M059J (cell line): ENCODE measurements at regions not wholly inside any gene's neighbourhood (a gene's known extent, or its start where the extent isn't known, plus 50 kb on each side); places are given as distances from the start of the nearest gene placed in this dataset.

Experiments
- DNase-seq: peaks from one replicate; pipeline ENCODE4 v3.0.0-alpha.2; 2012; ENCODE audit warnings: low read depth

- DNase-seq, result peak; percentile 28
These were observed 235.1 kb downstream of the CDCA7 start for GRCh38 chr2:173589604-173590275.

DNA sequence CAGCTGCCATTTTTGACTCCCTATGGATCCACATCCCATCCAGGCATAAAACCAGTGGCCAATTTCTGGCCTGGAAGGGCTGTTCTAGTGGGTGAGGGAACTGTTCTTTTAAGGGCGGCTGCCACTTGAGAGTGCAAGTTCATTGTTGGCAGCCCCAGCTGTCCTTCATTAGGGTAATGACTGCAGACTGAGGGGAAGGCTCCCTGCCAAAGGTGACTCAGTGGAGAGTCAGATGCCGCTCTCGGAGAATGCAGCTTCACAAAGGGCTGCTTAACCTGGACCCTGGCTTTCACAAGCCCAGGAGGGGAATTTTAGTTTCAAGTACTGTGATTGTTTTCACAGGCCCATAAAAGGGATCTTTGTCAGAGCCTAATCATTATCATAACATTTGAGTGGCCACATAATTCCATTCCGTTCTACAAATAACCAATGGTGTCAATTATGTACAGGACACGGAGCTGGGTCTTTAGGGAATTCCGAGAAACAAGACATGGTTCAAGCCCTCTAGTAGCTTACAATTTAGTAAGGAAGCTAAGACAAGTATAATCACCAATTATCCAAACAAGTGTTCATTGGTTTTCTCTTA, 235.7 kb downstream of the CDCA7 start:
- peak; percentile 97 for DNase-seq

DNA sequence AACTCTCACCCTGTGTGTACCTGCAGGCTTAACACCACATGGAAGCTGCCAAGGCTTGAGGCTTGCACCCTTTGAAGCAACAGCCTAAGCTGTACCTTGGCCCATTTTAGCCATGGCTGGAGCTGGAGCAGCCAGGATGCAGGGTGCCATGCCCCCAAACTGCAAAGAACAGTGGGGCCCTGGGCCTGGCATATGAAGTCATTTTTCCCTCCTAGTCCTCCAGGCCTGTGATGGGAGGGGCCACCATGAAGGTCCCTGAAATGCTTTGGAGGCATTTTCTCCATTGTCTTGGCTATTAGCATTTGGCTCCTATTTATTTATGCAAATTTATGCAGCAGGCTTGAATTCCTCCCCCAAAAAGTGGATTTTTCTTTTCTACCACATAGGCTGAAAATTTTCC, 238.4 kb downstream of the CDCA7 start:
- no peak for DNase-seq

- DNase-seq, result peak; percentile 8
These were observed 241.6 kb downstream of the CDCA7 start for GRCh38 chr2:173596244-173596643.

- DNase-seq, result no peak
These were observed 243.9 kb downstream of the CDCA7 start for GRCh38 chr2:173598525-173598924.

DNA sequence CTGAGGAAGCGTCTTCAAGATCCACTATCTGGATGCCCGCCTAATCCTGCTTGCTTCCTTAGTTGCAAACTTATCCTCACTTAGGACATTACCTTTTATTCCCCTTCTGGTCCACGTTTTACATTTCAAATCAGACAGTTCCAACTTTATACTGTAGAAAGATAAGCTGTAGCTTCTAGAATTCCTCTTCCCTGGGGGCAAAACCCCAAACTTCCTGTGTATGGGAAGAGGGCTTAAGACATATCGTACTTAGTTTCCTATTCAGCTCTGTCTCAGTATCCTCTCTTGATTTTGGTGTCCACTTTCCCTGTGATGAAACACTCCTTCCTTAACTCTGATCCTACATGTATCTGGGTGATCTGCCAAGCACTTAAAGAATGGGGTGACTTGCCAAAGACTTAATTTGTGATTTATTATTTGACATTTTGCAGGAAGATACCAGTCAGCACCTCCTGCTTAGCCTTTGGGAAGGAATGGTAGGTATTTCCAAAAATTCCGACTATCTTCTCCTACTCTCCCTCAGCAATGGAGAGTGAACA, 245.2 kb downstream of the CDCA7 start:
- peak; percentile 17 for DNase-seq

DNA sequence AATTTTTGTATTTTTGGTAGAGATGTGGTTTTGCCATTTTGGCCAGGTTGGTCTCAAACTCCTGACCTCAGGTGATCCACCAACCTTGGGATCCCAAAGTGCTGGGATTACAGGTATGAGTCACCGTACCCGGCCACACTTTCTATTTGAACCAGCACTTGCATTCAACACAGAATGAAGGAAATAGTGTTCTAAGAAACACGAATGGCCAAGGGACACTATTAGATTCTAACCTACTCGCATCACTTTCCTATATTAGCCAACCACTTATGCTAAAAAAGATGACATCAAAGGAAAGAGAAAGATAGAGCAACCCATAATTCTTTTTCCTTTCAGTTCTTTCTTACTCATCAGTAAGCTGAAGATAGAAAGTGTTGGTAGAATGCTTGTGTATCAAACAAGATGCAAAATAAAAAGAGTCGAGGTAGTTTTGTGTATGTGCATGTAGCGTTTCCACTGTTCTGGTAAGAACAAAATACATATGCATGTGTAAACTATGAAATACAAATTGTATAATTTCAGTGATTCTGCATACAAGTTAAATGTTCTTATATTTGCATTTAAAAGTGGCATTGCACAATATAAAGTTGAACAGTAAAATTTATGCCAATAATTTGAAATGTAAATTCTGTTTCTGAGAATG, 247.6 kb downstream of the CDCA7 start:
- no peak for DNase-seq

GRCh38 chr2:173605994-173606393, 251.3 kb downstream of the CDCA7 start:
- DNase-seq, result no peak

- DNase-seq, result no peak
These were observed 252.1 kb downstream of the CDCA7 start for GRCh38 chr2:173606619-173607248.

- no peak for DNase-seq
These were observed 253.1 kb downstream of the CDCA7 start for GRCh38 chr2:173607606-173608311.

- no peak for DNase-seq
These were observed 256.4 kb downstream of the CDCA7 start for GRCh38 chr2:173611121-173611520.

GRCh38 chr2:173612354-173612753, 257.7 kb downstream of the CDCA7 start:
- no peak for DNase-seq

DNA sequence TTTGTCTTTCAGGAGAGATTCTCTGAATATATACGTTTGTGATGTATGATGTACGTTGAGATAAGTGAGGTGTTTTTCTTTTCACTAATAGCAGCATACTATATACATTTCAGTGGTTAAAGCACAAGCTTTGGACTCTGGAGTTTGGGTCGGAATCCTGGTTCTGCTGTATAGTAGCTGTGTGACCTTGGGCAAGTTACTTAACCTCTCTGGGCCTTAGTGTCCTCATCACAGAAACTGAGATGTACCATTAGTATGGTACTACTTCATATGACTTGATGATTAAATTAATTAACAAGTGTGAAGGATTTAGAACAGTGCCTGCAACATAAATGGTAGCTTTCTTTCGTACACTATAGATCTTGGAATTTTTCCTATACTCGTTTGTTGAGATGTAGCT, 258.7 kb downstream of the CDCA7 start:
- no peak for DNase-seq

- no peak for DNase-seq
These were observed 259.7 kb downstream of the CDCA7 start for GRCh38 chr2:173614265-173614930.

DNA sequence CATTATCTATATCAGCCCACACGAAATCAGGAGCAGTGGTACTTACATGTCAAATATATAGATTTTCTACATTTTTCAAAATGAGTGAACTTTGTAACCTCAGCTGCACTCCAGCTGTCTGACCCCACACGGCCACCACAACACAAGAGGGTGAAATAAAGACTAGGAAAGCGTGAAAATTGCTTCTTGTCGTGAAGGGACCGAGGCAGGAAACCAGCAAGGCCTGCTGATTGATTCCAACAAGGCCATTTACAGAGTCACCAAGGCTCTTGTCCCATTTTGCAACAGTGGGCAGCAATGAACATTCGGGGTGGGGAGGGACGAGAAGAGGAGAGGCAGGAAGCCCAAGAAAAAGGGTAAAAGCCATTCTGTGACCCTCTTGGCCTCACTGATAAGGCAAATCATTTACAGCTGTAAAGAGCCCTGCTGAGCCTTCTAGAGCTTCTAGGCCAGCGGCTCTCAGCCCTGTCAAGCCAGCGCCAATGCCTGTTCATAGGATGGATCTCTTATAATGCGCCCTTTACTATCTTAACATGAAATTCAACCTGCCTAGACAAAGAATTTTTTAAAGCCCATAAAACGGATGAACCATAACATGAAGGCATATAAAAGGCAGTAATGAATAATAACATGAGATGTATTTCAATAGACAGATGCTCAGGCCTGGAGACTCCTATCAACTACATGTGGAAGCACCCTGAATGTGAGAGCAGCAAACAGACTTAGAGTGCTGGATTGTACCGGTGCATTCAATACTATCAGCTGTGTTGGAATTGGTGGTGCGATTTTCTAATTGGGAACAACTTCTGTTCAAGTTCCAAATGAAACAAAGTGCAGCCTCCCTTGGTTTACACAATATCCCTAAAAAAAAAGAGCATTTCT, 269.0 kb downstream of the CDCA7 start:
- no peak for DNase-seq

- no peak for DNase-seq
These were observed 270.6 kb downstream of the CDCA7 start for GRCh38 chr2:173625315-173625714.

DNA sequence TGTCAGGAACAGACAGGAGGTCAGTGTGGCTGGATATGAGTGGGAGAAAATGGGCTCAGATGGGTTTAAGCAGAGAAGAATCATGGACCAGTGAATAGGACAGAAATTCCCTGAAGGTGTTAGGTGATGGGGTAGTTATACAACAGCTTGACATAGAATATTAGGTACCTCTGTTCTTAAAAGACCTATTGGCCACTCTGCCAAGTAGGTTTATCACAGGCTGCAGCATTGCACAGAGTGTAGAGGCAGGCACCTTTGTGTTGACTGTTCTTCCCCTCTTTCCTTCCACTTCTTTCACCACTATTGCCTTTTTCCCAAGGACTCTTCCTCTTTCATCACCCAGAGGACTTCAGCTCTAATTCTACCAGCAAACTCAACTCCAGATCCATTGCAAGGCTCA, 274.4 kb downstream of the CDCA7 start:
- no peak for DNase-seq

- DNase-seq, result no peak
These were observed 275.9 kb downstream of the CDCA7 start for GRCh38 chr2:173630425-173631126.

- no peak for DNase-seq
These were observed 276.4 kb downstream of the CDCA7 start for GRCh38 chr2:173631127-173631460.

GRCh38 chr2:173644146-173644545, 289.5 kb downstream of the CDCA7 start:
- DNase-seq, result peak; percentile 67
